ENCODE measurements at regions not wholly inside any gene's neighbourhood (a gene's known extent, or its start where the extent isn't known, plus 50 kb on each side); places are given as distances from the start of the nearest gene placed in this dataset.

DNA sequence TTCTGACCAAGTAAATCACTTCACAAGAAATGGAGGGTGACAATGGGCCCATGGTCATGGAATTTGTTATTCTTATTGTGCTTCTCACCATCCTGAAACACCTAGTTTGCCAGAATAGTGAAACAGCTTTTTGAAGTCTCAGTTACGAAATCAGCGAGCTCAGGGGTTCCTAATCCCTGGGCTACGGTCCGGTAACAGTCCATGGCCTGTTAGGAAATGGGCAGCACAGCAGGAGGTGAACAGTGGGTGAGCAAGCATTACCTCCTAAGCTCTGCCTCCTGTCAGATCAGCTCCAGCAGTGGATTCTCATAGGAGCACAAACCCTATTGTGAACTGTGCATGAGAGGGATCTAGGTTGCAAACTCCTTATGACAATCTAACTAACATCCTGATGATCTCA, 1356.3 kb downstream of the KCNT2 start:
- TF ChIP-seq JUND (IDR thresholded peaks at IDR 0.05) (no peak), ELF1 (IDR thresholded peaks at IDR 0.05; ENCODE audit: borderline replicate concordance, low read depth) (no peak), TCF7L2 (IDR thresholded peaks at IDR 0.05; ENCODE audit: borderline replicate concordance, extremely low read depth, insufficient read depth, insufficient read length) (no peak), SRF (IDR thresholded peaks at IDR 0.05; ENCODE audit: low read depth) (no peak), POLR2AphosphoS5 (IDR thresholded peaks at IDR 0.05; ENCODE audit: low read depth, low read length) (no peak), SP1 (IDR thresholded peaks at IDR 0.05; ENCODE audit: low read depth) (no peak), FOSL1 (IDR thresholded peaks at IDR 0.05; ENCODE audit: low read depth) (no peak), ZNF274 (IDR thresholded peaks at IDR 0.05; ENCODE audit: low read depth, low read length) (no peak), POLR2A (IDR thresholded peaks at IDR 0.05; ENCODE audit: borderline replicate concordance, extremely low read depth, insufficient read depth, insufficient read length) (no peak), RAD21 (IDR thresholded peaks at IDR 0.05; ENCODE audit: low read depth) (no peak), YY1 (IDR thresholded peaks at IDR 0.05; ENCODE audit: extremely low read depth, insufficient replicate concordance, low read depth, low read length) (no peak)
- TF ChIP-seq, protein P1, sequence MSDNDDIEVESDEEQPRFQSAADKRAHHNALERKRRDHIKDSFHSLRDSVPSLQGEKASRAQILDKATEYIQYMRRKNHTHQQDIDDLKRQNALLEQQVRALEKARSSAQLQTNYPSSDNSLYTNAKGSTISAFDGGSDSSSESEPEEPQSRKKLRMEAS (IDR thresholded peaks at IDR 0.05), result no peak
- TF ChIP-seq, protein P2, sequence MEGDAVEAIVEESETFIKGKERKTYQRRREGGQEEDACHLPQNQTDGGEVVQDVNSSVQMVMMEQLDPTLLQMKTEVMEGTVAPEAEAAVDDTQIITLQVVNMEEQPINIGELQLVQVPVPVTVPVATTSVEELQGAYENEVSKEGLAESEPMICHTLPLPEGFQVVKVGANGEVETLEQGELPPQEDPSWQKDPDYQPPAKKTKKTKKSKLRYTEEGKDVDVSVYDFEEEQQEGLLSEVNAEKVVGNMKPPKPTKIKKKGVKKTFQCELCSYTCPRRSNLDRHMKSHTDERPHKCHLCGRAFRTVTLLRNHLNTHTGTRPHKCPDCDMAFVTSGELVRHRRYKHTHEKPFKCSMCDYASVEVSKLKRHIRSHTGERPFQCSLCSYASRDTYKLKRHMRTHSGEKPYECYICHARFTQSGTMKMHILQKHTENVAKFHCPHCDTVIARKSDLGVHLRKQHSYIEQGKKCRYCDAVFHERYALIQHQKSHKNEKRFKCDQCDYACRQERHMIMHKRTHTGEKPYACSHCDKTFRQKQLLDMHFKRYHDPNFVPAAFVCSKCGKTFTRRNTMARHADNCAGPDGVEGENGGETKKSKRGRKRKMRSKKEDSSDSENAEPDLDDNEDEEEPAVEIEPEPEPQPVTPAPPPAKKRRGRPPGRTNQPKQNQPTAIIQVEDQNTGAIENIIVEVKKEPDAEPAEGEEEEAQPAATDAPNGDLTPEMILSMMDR (IDR thresholded peaks at IDR 0.05 in 2 of 3, conservative IDR thresholded peaks at IDR 0.05 in 1 of 3; ENCODE audit: borderline replicate concordance in 1 of 3, insufficient read depth in 1 of 3, low read depth in 2 of 3, low read length in 2 of 3), result no peak
- H4K20me1 ChIP-seq (ENCODE audit: insufficient read depth), result no peaks in the 10 kb centered on the region
- ATAC-seq, result no peak
- POLR2A ChIA-PET, result no interaction called here
- RAD21 ChIA-PET (ENCODE audit: low non-redundant PET in 1 of 2, low total read pairs in 2 of 2, uncharacterized antibody in 2 of 2, unreplicated experiment in 2 of 2), result no interaction called here
- intact Hi-C loops (cut with micrococcal nuclease), result no loop called here
- H3K9me2 ChIP-seq (ENCODE audit: insufficient read depth), result no peaks in the 10 kb centered on the region
- H3K9me3 ChIP-seq (ENCODE audit: control insufficient read depth in 1 of 2, insufficient read depth in 1 of 2, low read depth in 1 of 2, low read length in 2 of 2), result no peaks in the 10 kb centered on the region
- H3K4me3 ChIP-seq (replicated peaks in 1 of 2; ENCODE audit: low read depth in 1 of 2, low read length in 2 of 2), result no peak overlapping the region
- no peaks in the 10 kb centered on the region for H3K36me3 ChIP-seq (ENCODE audit: control insufficient read depth in 1 of 2, insufficient read depth in 2 of 2, low read length in 2 of 2)
- no peak overlapping the region for H3K9ac ChIP-seq (ENCODE audit: low read length)
- no peaks in the 10 kb centered on the region for H3K79me2 ChIP-seq (ENCODE audit: insufficient read depth, low read length)
- no TSS peak for BruUV-seq (replicated peaks)
- no peak overlapping the region for H3K4me2 ChIP-seq (ENCODE audit: low read length)
- CTCF ChIA-PET, result no interaction called here
- H2AFZ ChIP-seq (ENCODE audit: low read depth, low read length, poor library complexity, severe bottlenecking), result no peak overlapping the region
- H3K27ac ChIP-seq (ENCODE audit: low read depth, low read length), result no peak overlapping the region
- no peak for DNase-seq (ENCODE audit: low read depth, low spot score)
- H3K27me3 ChIP-seq (ENCODE audit: insufficient read depth, low read length), result no peaks in the 10 kb centered on the region
- H3K4me1 ChIP-seq (ENCODE audit: control insufficient read depth in 1 of 2, insufficient read depth in 2 of 2, low read length in 2 of 2), result no peaks in the 10 kb centered on the region

All from HCT116 (cell line).